HFFc6 (cell line): ENCODE measurements at regions not wholly inside any gene's neighbourhood (a gene's known extent, or its start where the extent isn't known, plus 50 kb on each side); places are given as distances from the start of the nearest gene placed in this dataset.

Experiments used
- DNase-seq: peaks from one replicate; pipeline ENCODE4 v3.0.0-alpha.2; 2018
- H3K27ac Mint-ChIP-seq: 2 replicates; pipeline ENCODE4 v1.8.0; 2020; ENCODE audit warnings: mild to moderate bottlenecking, mixed read lengths
- H3K27me3 Mint-ChIP-seq: 2 replicates; pipeline ENCODE4 v1.8.0; 2021; ENCODE audit warnings: mild to moderate bottlenecking, moderate library complexity, mixed read lengths; ENCODE audit not compliant: insufficient read depth
- H3K36me3 Mint-ChIP-seq: 2 replicates; pipeline ENCODE4 v1.8.0; 2021; ENCODE audit warnings: low read depth, mixed read lengths
- H3K4me1 Mint-ChIP-seq: 2 replicates; pipeline ENCODE4 v1.8.0; 2020; ENCODE audit warnings: low read depth, mixed read lengths
- H3K4me3 Mint-ChIP-seq: 2 replicates; pipeline ENCODE4 v1.8.0; 2020; ENCODE audit warnings: mild to moderate bottlenecking, moderate library complexity, mixed read lengths
- H3K9me3 Mint-ChIP-seq: 2 replicates; pipeline ENCODE4 v1.8.0; 2020; ENCODE audit warnings: mild to moderate bottlenecking, mixed read lengths
- TF ChIP-seq, protein P1 (sequence below): fragments of 200-600 bp; sonication (generic); IDR thresholded peaks from 2 replicates; pipeline ENCODE4 v1.5.0; 2021; ENCODE audit warnings: antibody characterized with exemption, mild to moderate bottlenecking

DNA sequence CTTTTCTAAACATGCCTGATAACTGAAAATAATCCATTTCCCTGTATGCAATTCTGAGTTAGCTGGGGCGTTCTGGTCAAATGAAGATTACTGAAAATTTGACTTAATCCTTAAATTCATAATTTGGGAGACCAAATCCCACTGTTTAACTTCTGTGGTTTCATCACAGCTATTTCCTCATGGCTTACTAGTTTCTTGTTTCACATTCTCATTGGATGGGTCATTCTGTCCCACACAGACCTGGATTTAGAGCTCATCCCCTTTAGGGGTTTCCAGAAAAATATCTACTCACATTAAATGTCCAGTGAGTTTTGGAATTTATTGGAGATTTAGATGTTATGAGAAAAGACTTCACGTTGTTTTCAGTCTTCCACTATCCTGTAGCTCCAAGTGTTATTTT lies 709.3 kb upstream of the KLHL1 start:
- no peaks in the 10 kb centered on the region for H3K36me3 Mint-ChIP-seq
- H3K4me3 Mint-ChIP-seq, result no peak overlapping the region
- no peak overlapping the region for H3K27ac Mint-ChIP-seq
- no peaks in the 10 kb centered on the region for H3K27me3 Mint-ChIP-seq
- H3K4me1 Mint-ChIP-seq, result no peaks in the 10 kb centered on the region
- TF ChIP-seq, protein P1, sequence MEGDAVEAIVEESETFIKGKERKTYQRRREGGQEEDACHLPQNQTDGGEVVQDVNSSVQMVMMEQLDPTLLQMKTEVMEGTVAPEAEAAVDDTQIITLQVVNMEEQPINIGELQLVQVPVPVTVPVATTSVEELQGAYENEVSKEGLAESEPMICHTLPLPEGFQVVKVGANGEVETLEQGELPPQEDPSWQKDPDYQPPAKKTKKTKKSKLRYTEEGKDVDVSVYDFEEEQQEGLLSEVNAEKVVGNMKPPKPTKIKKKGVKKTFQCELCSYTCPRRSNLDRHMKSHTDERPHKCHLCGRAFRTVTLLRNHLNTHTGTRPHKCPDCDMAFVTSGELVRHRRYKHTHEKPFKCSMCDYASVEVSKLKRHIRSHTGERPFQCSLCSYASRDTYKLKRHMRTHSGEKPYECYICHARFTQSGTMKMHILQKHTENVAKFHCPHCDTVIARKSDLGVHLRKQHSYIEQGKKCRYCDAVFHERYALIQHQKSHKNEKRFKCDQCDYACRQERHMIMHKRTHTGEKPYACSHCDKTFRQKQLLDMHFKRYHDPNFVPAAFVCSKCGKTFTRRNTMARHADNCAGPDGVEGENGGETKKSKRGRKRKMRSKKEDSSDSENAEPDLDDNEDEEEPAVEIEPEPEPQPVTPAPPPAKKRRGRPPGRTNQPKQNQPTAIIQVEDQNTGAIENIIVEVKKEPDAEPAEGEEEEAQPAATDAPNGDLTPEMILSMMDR, result no peak
- H3K9me3 Mint-ChIP-seq, result peaks cover 36% of the 10 kb centered on the region
- DNase-seq, result no peak

- H3K27ac Mint-ChIP-seq, result no peak overlapping the region
- peaks cover 41% of the 10 kb centered on the region for H3K9me3 Mint-ChIP-seq
- no peak for DNase-seq
- H3K4me3 Mint-ChIP-seq, result no peak overlapping the region
- TF ChIP-seq, protein P1, result no peak
- H3K27me3 Mint-ChIP-seq, result no peaks in the 10 kb centered on the region
- no peaks in the 10 kb centered on the region for H3K4me1 Mint-ChIP-seq
- no peaks in the 10 kb centered on the region for H3K36me3 Mint-ChIP-seq
Measured at GRCh38 chr13:70816853-70817252, 708.6 kb upstream of the KLHL1 start.

DNA sequence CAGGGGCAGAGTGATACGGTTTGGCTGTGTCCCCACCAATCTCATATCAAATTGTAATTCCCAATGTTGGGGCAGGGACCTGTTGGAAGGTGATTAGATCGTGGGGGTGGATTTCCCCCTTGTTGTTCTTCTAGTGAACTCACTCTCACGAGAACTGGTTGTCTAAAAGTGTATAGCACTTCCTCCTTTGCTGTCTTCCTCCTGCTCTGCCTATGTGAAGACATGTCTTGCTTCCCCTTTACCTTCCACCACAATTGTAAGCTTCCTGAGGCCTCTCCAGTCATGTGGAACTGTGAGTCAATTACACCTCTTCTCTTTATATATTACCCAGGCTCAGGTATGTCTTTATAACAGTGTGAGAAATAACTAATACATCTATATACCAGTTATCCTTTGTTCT lies 706.4 kb upstream of the KLHL1 start:
- no peaks in the 10 kb centered on the region; the same call in 1 of the 2 replicates for H3K36me3 Mint-ChIP-seq
- no peak for DNase-seq
- H3K4me1 Mint-ChIP-seq, result no peaks in the 10 kb centered on the region
- no peak overlapping the region for H3K4me3 Mint-ChIP-seq
- peaks cover 54% of the 10 kb centered on the region for H3K9me3 Mint-ChIP-seq
- H3K27ac Mint-ChIP-seq, result no peak overlapping the region
- TF ChIP-seq, protein P1, result no peak
- peaks cover 2% of the 10 kb centered on the region; the same call in 1 of the 2 replicates for H3K27me3 Mint-ChIP-seq

DNA sequence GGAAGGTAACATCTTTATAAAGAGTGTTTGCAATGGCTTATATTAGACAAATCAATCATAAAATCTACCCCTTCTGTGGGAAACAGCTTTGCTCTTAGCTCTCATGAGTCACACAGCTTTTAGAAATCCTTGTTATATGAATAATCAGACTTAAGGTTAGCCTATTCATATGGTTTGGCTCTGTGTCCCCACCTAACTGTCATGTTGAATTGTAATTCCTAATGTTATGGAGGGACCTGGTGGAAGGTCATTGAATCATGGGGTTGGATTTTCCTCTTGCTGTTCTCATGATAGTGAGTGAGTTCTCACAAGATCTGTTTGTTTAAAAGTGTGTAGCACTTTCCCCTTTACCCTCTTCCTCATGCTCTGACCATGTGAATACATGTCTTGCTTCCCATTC lies 704.2 kb upstream of the KLHL1 start:
- no peaks in the 10 kb centered on the region; the same call in 1 of the 2 replicates for H3K36me3 Mint-ChIP-seq
- no peaks in the 10 kb centered on the region for H3K4me1 Mint-ChIP-seq
- no peak for DNase-seq
- no peak overlapping the region for H3K27ac Mint-ChIP-seq
- peaks cover 56% of the 10 kb centered on the region for H3K9me3 Mint-ChIP-seq
- no peak overlapping the region for H3K4me3 Mint-ChIP-seq
- peaks cover 4% of the 10 kb centered on the region; the same call in 1 of the 2 replicates for H3K27me3 Mint-ChIP-seq
- TF ChIP-seq, protein P1, result no peak

DNA sequence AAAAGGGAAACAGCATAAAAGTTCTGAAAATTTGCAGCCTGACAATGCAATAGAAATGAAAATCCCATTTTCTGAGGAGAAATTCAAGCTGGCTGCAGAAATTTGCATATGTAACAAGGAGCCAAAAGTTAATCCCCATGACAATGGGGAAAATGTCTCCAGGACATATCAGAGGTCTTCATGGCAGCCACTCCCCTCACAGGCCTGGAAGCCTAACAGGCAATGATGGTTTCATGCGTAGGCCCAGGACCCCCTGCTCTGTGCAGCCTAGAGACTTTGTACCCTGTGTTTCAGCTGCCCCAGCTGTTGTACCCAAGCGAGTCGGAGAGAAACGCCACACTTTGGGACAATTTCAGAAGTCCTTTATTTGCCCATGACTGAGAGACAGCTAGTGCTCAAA lies 701.3 kb upstream of the KLHL1 start:
- no peak for DNase-seq
- no peak overlapping the region for H3K27ac Mint-ChIP-seq
- H3K9me3 Mint-ChIP-seq, result peaks cover 56% of the 10 kb centered on the region
- H3K27me3 Mint-ChIP-seq, result peaks cover 4% of the 10 kb centered on the region; the same call in 1 of the 2 replicates
- no peaks in the 10 kb centered on the region; the same call in 1 of the 2 replicates for H3K36me3 Mint-ChIP-seq
- no peaks in the 10 kb centered on the region for H3K4me1 Mint-ChIP-seq
- TF ChIP-seq, protein P1, result no peak
- H3K4me3 Mint-ChIP-seq, result no peak overlapping the region

GRCh38 chr13:70798385-70798784 lies 690.1 kb upstream of the KLHL1 start:
- Mint-ChIP-seq H3K36me3 (no peaks in the 10 kb centered on the region), H3K9me3 (peaks cover 19% of the 10 kb centered on the region)
- TF ChIP-seq, protein P1, result no peak

More at GRCh38 chr13:70798385-70798784, 690.1 kb upstream of the KLHL1 start:
- DNase-seq, result no peak
- Mint-ChIP-seq H3K27ac (no peak overlapping the region), H3K27me3 (no peaks in the 10 kb centered on the region), H3K4me3 (no peak overlapping the region), H3K4me1 (no peaks in the 10 kb centered on the region)
